AG08395 (cell line): ENCODE measurements at regions not wholly inside any gene's neighbourhood (a gene's known extent, or its start where the extent isn't known, plus 50 kb on each side); places are given as distances from the start of the nearest gene placed in this dataset.

Experiments used
- DNase-seq: peaks from one replicate; pipeline ENCODE4 v3.0.0; 2012; ENCODE audit warnings: mixed read lengths, low spot score

- peak; percentile 90 for DNase-seq
These were observed 187.9 kb downstream of the OPA1 start for GRCh38 chr3:193780810-193781478.

GRCh38 chr3:193782276-193782647 is 189.3 kb downstream of the OPA1 start:
- no peak for DNase-seq

- no peak for DNase-seq
These were observed 189.7 kb downstream of the OPA1 start for GRCh38 chr3:193782747-193783146.

DNA sequence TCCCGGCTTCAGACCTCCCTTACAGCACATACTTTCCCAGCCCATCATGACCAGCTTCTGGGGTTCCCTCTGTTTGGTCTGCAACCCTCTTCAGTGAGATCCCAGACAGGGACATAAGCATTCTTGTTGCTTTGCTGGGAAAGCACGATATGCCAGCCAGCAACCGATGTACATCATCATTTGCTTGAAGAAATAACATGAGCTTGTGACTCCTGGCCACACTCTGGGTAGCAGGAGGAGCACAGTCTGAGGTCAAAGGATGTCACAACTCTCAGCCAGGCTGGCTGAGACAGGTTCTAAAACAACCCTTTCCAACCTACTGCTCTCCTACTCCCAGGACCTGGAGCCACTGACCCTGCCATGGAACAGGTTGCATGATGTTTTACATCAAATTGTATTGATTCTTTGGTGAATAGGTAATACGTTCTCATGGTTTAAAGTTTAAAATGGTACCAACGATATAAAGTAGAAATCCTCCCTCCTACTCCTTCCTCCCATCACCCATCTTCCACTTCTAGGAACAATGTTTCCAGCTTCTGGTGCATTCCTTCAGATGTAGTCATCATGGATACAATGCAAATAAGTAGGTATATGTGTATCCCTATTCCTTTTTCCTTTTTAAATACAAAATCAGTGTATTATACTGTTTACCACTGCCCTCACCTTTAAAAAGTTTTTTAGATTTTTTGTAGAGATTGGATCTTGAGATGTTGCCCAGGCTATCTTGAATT is 190.3 kb downstream of the OPA1 start:
- DNase-seq: no peak

DNA sequence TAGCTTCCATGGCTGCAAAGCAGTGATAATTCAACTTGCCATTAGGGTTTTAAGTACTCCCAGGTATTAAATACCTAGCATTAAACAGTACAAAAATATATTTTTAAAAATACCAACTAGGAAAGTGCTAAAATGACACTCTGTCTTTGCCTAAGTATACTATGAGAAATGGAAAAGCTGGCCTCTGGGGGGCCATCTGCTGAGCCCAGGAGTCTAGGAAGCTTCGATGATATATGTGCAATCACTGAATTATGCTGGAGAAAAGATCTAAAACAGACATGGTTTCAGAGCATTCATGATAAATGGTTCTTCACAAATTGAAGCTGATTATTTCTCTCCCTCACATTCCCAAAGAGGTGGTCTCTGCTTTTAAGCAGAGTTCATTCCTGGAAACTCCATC is 191.8 kb downstream of the OPA1 start:
- DNase-seq: no peak

DNA sequence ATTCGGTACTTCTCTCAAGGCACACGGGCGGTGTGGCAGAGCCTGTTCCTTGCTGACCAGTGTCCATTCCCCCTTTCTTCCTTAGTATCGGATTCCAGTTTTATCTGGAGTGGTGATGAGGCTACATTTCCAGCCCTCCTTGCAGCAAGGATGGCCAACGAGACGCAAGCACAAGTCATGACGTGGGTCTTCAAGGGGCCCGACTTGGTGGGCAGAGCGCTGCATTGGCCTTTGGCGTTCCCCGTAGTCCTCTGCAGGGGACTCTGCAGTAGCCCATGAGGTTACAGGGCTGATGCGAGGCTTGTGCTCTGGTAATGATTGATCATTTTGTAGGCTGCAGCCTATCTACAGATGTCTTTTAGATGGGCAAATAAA is 194.5 kb downstream of the OPA1 start:
- DNase-seq: no peak

DNA sequence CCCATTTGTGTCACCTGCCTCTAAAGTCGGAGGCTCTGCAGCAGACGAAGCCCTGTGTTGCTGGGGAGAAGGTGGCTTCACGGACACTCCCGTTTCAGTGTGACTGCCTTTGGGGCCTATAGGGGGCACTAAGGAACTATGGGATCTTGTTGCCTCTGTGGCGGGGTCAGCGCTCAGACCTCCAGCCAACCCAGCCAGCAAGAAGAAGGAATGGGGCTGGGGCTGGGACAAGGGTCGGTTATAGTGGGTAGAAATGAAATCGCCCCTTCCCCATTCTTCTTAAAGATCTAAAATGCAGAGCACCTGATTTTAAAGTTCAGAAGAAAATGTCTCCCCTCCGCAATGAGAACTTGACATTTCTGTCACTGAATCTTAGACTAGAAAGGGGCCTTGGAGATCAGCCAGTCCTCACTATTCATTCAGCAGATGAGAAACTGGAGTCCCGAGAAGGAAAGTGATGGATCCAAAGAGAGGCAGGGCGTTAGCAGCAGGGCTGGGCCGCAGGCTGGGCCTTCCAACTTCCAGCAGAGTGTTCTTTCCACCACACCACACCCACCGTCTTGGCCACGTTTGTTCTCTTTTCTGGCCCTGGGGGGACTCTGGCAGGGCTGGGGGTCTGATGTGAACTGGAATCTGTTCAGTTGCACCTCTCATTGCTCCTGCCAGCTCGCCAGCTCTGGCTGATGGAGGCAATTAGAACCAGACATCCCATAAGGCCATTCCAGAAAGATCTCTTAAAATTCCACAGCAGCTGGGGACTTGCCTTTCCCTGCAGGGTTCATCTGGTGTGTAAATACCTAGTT is 195.4 kb downstream of the OPA1 start:
- DNase-seq: peak; percentile 79

- no peak for DNase-seq
These were observed 196.4 kb downstream of the OPA1 start for GRCh38 chr3:193789455-193789854.

GRCh38 chr3:193790086-193790990 is 197.3 kb downstream of the OPA1 start:
- no peak for DNase-seq

- DNase-seq: no peak
These were observed 198.3 kb downstream of the OPA1 start for GRCh38 chr3:193791041-193792032.

DNA sequence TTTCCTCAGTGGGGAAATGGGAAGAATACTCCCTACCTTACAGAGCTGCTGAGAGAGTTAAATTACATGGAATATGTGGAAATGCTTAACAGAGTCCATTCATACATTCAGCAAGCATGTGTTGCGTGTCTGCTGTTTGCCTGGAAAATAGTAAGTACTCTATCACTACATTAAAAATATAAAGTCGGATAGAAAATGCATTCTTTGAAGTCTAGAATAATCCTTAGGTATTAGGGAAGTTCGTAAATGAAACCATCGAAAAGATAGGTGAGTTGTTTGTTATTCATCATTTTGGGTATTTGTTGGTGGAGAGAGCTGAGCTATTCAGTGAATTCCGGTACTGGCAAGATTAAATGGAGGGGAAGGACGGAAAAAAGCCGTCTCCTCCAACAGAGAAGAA is 200.1 kb downstream of the OPA1 start:
- no peak for DNase-seq

DNA sequence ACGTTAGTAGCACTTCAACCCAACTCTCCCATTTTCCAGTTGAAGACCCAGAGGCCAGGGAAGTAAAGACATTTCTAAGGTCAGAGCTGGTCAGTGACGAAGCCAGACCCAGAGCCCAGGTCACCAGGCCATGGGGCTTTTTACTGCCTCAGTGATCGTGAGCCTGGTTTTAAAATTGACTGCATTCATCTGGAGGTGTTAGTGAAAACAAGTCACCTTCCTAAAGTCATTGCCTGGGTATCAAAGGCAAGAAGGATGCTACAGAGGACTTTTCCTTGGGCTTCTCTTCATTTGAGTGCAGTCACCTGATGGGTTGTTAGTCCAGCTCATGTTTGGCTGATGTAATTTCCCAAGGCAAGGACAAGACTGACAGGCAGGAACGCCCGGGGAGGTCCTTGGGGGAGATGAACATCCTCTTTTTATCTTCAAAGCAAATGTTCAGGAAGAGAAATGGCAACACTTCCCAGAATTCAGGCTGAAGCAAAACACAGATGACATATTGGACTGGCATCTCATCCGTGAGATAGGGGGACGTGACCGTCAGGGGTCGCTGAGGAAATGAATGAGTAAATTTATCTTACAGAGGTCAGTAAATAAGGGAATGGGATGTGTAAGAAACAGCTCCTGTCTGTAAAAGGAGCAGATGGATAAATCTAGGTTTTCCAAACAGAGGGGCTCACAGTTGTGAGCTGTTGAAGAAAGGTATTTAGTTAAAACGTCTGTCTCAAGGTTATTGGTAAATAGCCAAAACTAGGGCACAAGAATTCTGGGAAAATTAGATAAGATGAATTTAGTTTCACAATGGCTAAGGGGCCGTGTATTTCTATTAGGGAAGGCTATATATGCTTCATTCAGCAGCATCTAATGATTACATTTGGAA is 201.2 kb downstream of the OPA1 start:
- no peak for DNase-seq

DNA sequence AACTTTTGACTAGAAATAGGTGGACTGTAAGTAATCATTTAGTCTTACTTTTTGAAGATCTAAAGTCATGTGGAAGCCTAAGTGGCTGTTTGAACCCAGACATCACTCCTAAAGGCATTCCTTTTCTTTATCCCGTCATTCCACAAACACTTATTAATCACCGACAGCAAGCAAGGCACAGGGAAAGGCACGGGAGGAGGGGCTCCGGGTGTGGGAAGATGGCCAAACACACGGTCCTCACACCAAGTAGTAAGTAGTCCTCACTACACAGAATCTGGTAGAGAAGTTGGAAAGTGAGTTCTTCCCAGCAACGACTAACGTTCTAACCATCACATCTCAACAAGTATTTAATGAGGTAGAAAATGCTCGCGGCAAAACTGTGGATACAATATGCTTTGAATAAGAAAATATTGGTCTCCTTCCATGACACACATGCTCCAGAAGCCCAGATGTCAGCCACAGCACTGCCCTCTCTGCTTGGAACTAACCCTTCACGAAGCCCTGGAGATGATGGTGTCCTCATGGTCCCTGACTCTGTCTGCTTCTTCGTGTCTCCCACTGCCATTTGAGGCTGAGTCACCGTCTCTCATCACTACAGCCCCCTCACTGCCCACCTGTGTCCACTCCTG is 202.2 kb downstream of the OPA1 start:
- no peak for DNase-seq

- no peak for DNase-seq
These were observed 203.1 kb downstream of the OPA1 start for GRCh38 chr3:193796089-193796488.

GRCh38 chr3:193797566-193797965 is 204.6 kb downstream of the OPA1 start:
- no peak for DNase-seq

DNA sequence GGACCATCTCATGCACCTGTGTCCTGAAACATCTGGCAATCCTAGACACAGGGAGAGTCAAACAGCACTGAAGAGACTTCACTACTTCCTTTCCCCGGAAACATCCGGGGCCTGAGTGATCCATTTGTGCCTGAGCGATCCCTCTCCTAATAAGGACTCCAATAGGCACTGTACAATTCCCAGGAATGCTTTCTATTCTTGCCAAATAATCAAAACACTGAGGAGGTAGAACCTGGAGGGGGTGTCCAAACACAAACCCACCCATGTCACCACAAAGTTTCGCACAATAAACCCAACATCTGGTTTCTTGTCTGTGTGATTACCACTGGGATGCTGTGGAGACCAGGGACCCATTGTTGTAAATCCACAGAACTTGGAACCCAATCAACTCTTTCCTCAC is 205.0 kb downstream of the OPA1 start:
- no peak for DNase-seq

- DNase-seq: no peak
These were observed 207.4 kb downstream of the OPA1 start for GRCh38 chr3:193800138-193801043.

DNA sequence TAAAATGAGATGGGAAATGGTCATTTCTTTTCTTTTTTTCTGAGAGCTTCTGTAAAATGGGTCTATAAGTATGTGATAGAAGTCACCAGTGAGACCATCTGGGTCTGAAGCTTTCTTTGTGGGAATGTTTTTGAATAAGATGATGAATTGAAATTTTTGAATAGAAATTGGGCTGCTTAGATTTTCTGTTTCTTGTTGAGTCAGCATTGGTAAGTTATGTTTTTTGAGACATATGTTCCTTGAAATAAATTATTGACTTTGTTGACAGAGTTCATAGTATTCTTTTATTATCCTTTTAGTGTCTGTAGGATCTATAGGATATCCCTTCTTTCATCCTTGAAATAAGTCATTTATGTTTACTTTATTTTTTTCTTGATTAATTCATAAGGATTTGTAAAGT is 208.1 kb downstream of the OPA1 start:
- no peak for DNase-seq
